Panc1 (cell line): ENCODE measurements at regions not wholly inside any gene's neighbourhood (a gene's known extent, or its start where the extent isn't known, plus 50 kb on each side); places are given as distances from the start of the nearest gene placed in this dataset.

Source experiments
- ATAC-seq: fragments of 200-7000 bp; cut with Tn5 transposase; 2 replicates; pipeline ENCODE4 v1.9.1; 2020; ENCODE audit warnings: mild to moderate bottlenecking, moderate library complexity
- BruUV-seq: library from RNA; stranded (reverse); fragments of 400-500 nt; replicated peaks from 2 replicates; lab custom pipeline; 2021; lab: Mats Ljungman, UMichigan
- CTCF ChIA-PET: fragments of 300-600 bp; sonication (Branson Sonifier 250); formaldehyde crosslinking; loops from one replicate; lab custom pipeline; 2022; ENCODE audit warnings: antibody characterized with exemption; lab: Charles Lee
- POLR2A ChIA-PET: fragments of 300-600 bp; sonication (Branson Sonifier 250); formaldehyde crosslinking; loops from one replicate; lab custom pipeline; 2022; ENCODE audit warnings: antibody characterized with exemption; lab: Charles Lee
- DNase-seq: peaks from one replicate; pipeline ENCODE4 v3.0.0-alpha.2; 2010; ENCODE audit warnings: low read depth, low spot score
- H3K27ac ChIP-seq: 2 replicates; pipeline ENCODE4 v1.5.1; 2011; ENCODE audit warnings: mild to moderate bottlenecking, low read length, inconsistent platforms
- H3K27me3 ChIP-seq: fragments of 200-500 bp; sonication (Bioruptor generic); 2 replicates; pipeline ENCODE4 v1.6.0; 2014; ENCODE audit warnings: low read length, inconsistent platforms; ENCODE audit not compliant: control insufficient read depth, insufficient read depth
- H3K36me3 ChIP-seq: fragments of 200-500 bp; sonication (Bioruptor generic); 2 replicates; pipeline ENCODE4 v1.5.1; 2014; ENCODE audit warnings: inconsistent platforms, mild to moderate bottlenecking, low read length, moderate library complexity; ENCODE audit not compliant: control insufficient read depth, insufficient read depth
- H3K4me1 ChIP-seq: 2 replicates; pipeline ENCODE4 v1.5.1; 2011; ENCODE audit warnings: inconsistent platforms, mild to moderate bottlenecking, low read length, moderate library complexity; ENCODE audit not compliant: control insufficient read depth, insufficient read depth
- H3K4me3 ChIP-seq, 2 experiments: 2 replicates each; pipeline ENCODE4 v1.5.1; 2011 to 2012; ENCODE audit warnings: low read depth in 2 of 2, low read length in 2 of 2, mild to moderate bottlenecking in 2 of 2, inconsistent platforms in 1 of 2, moderate library complexity in 1 of 2
- H3K9me3 ChIP-seq: fragments of 200-500 bp; sonication (Bioruptor generic); 2 replicates; pipeline ENCODE4 v1.5.1; 2014; ENCODE audit warnings: low read depth, mild to moderate bottlenecking, inconsistent platforms, low read length, moderate library complexity; ENCODE audit not compliant: control insufficient read depth, insufficient read depth
- POLR2AphosphoS5 ChIP-seq: IDR thresholded peaks from 2 replicates; pipeline ENCODE4 v1.6.1; 2012; ENCODE audit warnings: mild to moderate bottlenecking, low read depth, low read length, moderate library complexity
- REST ChIP-seq, 2 experiments: IDR thresholded peaks; 2 replicates each; pipeline ENCODE4 v1.6.1; 2011 to 2012; ENCODE audit warnings: low read depth in 2 of 2, control low read depth in 1 of 2, low read length in 1 of 2, mild to moderate bottlenecking in 1 of 2, moderate library complexity in 1 of 2; ENCODE audit not compliant: insufficient read depth in 1 of 2
- SIN3A ChIP-seq: IDR thresholded peaks from 2 replicates; pipeline ENCODE4 v1.6.1; 2012; ENCODE audit warnings: low read depth, mild to moderate bottlenecking, low read length, moderate library complexity, borderline replicate concordance; ENCODE audit not compliant: insufficient read depth
- TCF7L2 ChIP-seq: IDR thresholded peaks from 2 replicates; pipeline ENCODE4 v1.6.1; 2011; ENCODE audit warnings: mild to moderate bottlenecking, low read depth, low read length, inconsistent platforms
- in situ Hi-C: cut with HindIII; loops from 2 replicates; pipeline ENCODE4 v1.10.0; 2016; ENCODE audit warnings: low sequenced_read_pairs, low pct_unique_long_range_greater_than_20kb
- intact Hi-C: fragments of 100-400 bp; cut with micrococcal nuclease; formaldehyde crosslinking; loops from one replicate; pipeline ENCODE4 v1.10.0; 2022; ENCODE audit not compliant: unreplicated experiment
- TF ChIP-seq, protein P1 (sequence below): fragments of 450-650 bp; IDR thresholded peaks from 2 replicates; pipeline ENCODE4 v1.5.1; 2017; ENCODE audit warnings: mild to moderate bottlenecking

- ATAC-seq: no peak
- ChIA-PET CTCF (no interaction called here), POLR2A (no interaction called here)
- BruUV-seq: no TSS peak
- Histone ChIP-seq H3K36me3 (no peaks in the 10 kb centered on the region), H3K4me3 (no peak overlapping the region), H3K9me3 (no peaks in the 10 kb centered on the region), H3K4me1 (no peaks in the 10 kb centered on the region), H3K27ac (no peak overlapping the region), H3K27me3 (no peaks in the 10 kb centered on the region)
- DNase-seq: no peak
- TF ChIP-seq POLR2AphosphoS5 (no peak), TCF7L2 (no peak), REST (IDR thresholded peaks at IDR 0.05; ENCODE audit: insufficient read depth in 1 of 2, low read depth in 2 of 2, low read length in 1 of 2) (no peak), SIN3A (no peak)
- intact Hi-C loops (no loop called here), in situ Hi-C loops (no loop called here)
Measured at GRCh38 chr16:51003850-51004566, 147.1 kb downstream of the SALL1 start.

DNA sequence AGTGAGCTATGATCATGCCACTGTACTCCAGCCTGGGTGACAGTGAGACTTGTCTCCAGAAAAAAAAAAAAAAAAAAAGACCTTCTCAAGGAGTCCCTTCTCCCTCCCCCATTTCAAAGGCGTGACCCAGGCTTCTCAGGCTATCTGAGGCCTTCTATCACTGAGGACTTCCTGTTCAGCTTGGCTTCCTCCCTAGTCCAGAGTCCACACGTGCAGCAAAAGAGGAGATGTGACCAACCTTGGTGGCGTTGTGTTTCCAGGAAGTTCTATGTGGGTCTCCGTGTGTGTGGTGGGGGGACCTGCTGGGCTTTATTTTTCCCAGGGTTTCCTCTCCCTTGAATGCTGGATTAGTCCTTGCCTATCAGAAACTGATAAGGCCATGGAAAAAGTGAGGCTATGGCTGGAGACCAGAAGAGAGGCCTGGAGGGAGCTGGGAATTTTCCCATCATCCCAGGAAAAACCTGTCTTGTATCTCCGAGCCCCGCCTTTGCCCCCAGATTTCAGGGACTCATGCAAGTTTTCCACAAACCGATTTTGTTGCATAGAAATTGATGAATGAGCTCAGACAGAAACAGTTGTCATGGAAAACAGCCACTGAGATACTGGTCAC is 148.1 kb downstream of the SALL1 start:
- no peak for TF ChIP-seq SIN3A
- TF ChIP-seq POLR2AphosphoS5: no peak
- TF ChIP-seq REST (IDR thresholded peaks at IDR 0.05; ENCODE audit: insufficient read depth in 1 of 2, low read depth in 2 of 2, low read length in 1 of 2): no peak
- no peak for TF ChIP-seq TCF7L2
- TF ChIP-seq, protein P1, sequence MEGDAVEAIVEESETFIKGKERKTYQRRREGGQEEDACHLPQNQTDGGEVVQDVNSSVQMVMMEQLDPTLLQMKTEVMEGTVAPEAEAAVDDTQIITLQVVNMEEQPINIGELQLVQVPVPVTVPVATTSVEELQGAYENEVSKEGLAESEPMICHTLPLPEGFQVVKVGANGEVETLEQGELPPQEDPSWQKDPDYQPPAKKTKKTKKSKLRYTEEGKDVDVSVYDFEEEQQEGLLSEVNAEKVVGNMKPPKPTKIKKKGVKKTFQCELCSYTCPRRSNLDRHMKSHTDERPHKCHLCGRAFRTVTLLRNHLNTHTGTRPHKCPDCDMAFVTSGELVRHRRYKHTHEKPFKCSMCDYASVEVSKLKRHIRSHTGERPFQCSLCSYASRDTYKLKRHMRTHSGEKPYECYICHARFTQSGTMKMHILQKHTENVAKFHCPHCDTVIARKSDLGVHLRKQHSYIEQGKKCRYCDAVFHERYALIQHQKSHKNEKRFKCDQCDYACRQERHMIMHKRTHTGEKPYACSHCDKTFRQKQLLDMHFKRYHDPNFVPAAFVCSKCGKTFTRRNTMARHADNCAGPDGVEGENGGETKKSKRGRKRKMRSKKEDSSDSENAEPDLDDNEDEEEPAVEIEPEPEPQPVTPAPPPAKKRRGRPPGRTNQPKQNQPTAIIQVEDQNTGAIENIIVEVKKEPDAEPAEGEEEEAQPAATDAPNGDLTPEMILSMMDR: no peak
- no TSS peak for BruUV-seq
- H3K9me3 ChIP-seq: no peaks in the 10 kb centered on the region
- POLR2A ChIA-PET: no interaction called here
- no peak overlapping the region for H3K4me3 ChIP-seq
- no peaks in the 10 kb centered on the region for H3K36me3 ChIP-seq
- no peaks in the 10 kb centered on the region for H3K27me3 ChIP-seq
- intact Hi-C loops: no loop called here
- DNase-seq: no peak
- no peaks in the 10 kb centered on the region for H3K4me1 ChIP-seq
- CTCF ChIA-PET: interaction anchor here (0.7 kb wide), 1 partner anchor 160 kb away, joined by 9 read pairs; no protein-coding TSS in a partner anchor
- H3K27ac ChIP-seq: no peak overlapping the region
- ATAC-seq: no peak
- in situ Hi-C loops: no loop called here
